HG02763 (cell line): ENCODE measurements at regions not wholly inside any gene's neighbourhood (a gene's known extent, or its start where the extent isn't known, plus 50 kb on each side); places are given as distances from the start of the nearest gene placed in this dataset.

Source experiments
- ATAC-seq: cut with Tn5 transposase; IDR thresholded peaks from one replicate; pipeline ENCODE4 v1.9.1; 2021; ENCODE audit warnings: mild to moderate bottlenecking, moderate library complexity; ENCODE audit not compliant: unreplicated experiment

DNA sequence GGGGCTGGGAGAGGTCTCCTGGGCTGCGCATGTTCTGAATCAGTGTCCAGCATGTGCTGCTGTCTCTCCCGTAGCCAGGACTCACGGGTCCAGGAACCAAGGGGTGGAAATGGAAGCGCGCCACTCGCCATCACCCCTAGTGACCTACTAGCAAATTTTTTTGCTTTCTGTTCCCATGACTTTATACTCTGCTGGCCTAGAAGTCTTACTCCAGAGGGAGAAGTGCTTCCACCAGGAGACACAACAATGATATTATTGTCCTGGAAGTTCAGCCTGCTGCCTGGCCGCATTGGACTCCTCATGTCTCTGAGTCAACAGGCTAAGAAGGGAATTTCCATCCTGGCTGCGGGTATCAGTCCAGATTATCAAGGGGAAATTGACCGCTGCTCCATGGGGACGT lies 729.7 kb downstream of the BRD1 start:
- ATAC-seq: no peak

- no peak for ATAC-seq
These were observed 730.3 kb downstream of the BRD1 start for GRCh38 chr22:49097171-49097925.

GRCh38 chr22:49096476-49096875 lies 731.2 kb downstream of the BRD1 start:
- no peak for ATAC-seq

DNA sequence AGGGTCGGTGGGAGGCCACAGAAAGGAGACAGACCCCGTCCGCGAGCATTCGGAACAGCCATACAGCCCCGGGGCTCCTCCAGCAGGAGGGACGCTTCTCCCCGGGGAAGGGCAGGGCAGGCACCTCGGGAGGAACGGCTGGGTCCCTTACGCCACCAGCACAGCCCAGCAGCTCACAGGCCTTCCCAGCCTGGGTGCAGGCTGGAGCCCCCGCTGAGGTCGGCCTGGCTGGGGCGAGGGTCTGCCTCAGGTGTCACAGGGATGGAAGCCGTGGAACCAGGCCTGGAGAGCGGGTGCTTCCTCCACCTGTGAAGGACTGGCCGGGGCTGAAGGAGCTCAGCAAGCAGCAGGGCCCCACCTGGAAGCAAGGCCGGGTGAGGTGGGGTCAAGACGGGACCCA lies 732.3 kb downstream of the BRD1 start:
- ATAC-seq: no peak

- ATAC-seq: no peak
These were observed 732.8 kb downstream of the BRD1 start for GRCh38 chr22:49094858-49095257.

DNA sequence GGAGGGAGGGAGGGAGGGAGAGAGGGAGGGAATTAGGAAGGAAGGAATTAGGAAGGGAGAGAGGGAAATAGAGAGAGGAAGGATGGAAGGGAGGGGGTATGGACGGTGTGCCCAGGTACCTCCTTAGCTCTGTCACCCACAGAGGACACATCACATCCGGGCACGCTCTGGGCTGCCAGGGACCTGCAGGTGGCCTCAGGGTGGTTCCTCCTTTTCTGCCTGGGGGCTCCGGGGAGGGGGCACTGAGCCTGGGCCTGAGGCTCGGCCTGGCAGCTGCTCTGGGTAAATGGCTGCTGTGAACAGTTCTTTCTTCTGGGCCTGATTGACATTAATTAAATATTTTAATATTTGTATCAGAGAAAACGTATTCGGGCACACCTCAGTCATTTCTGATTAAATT lies 733.5 kb downstream of the BRD1 start:
- ATAC-seq: no peak

DNA sequence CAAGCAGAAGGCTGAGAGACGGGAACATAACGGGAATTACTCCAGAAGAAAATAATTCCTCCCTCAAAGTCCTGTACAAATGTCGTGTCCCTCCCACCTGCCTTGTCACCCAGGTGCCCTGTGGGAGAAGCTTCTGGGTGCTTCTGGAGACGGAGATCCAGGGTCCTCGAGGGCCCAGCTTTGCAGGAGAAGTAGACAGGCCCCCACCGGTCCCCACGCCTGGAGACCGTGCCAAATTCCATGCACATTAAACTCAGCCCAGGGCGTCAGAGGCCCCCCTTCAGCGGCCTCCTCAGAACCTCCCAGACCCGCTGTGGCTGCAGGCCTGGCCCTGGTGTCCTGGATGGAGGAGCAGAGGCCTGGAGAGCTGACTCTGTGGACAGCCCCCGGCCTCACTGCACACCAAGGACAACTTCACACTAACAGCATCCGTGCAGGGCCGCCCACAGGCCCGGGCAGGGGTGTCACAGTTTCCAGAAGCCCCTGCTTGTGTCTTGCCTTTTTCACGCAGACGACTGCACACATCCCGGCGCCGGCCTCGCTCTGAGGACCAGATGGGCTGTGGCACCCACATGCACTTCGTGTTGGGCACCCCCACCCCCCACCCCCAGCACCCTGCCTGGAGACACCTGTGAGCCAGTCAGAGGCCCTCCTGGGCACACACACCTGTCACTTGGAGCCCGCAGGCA lies 734.3 kb downstream of the BRD1 start:
- no peak for ATAC-seq

GRCh38 chr22:49092716-49093115 lies 735.0 kb downstream of the BRD1 start:
- ATAC-seq: no peak

DNA sequence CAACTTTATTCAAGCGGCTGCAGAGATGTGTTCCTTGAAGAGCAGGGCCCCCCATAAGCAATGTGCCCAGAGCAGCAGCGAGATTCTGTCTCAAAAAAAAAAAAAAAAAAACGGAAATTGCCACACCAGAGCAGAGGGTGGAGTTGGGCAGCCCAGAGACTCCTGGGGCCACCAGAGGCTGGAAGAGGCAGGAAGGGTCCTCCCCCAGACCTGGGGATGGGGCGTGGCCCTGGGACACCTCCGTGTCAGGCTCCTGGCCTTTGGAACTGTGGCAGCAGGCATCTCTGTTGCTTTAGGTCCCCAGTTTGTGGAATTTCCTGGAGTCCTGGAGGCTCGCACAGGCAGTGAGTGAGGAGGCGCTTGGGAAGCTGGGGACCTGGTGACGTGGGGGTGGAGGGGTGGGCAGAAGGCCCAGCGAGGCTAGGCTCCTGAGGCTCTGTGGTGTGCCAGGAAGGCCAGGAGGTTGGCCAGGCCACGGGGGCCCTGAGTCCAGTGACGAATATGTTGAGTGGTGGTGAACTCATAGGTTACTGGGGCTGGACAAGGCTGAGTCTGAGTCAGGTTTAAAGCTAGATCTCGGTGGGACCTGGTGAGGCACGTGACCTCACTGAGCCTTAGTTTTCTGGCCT lies 735.6 kb downstream of the BRD1 start:
- no peak for ATAC-seq

GRCh38 chr22:49091451-49091850 lies 736.2 kb downstream of the BRD1 start:
- ATAC-seq: no peak

- no peak for ATAC-seq
These were observed 736.9 kb downstream of the BRD1 start for GRCh38 chr22:49090853-49091135.

- ATAC-seq: no peak
These were observed 737.4 kb downstream of the BRD1 start for GRCh38 chr22:49090061-49090852.

- no peak for ATAC-seq
These were observed 738.6 kb downstream of the BRD1 start for GRCh38 chr22:49088801-49089791.

DNA sequence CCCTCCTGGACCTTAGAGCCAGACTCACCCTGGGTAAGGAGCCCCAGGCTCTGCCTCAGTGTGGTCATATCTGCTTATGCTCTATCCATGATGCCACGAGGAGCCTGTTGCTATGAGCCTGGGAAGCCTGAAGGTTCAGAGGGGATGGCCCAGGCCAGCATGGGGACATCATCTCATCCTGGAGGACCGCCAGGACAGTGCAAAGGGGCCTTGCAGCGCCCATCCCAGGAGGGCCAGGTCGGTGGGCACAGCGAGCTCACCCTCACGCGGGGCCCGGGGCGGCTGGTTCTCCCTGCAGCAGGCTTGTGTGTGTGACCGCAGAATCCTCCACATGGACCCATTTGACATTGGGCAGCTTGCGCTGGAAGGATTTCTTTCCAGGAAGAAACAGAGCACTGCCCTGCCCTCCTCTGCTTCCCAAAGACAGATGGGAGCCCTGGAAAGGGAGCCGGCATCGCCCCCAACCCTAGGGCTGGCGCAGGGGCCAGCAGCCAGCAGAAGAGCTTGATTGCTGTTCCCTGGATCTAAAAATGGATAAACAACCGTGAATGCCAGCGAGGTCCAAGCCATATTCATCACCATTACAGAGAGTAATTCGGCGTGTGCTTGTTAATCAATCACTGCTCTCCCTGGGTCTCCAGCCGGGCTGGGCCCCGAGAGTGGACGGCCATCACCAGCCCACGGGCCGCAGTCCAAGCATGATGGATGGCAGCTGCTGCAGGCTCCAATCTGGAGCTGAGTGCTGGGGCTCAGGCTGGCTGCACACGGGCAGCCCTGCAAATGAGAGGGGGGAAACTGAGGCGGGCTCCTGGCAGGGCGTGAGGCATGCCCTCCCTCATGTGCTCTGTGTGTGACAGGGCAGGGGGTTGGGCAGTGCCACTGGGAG lies 739.7 kb downstream of the BRD1 start:
- ATAC-seq: no peak

- no peak for ATAC-seq
These were observed 740.5 kb downstream of the BRD1 start for GRCh38 chr22:49087198-49087597.

- ATAC-seq: no peak
These were observed 741.0 kb downstream of the BRD1 start for GRCh38 chr22:49086606-49087157.

GRCh38 chr22:49086181-49086580 lies 741.5 kb downstream of the BRD1 start:
- no peak for ATAC-seq

GRCh38 chr22:49084206-49084605 lies 743.5 kb downstream of the BRD1 start:
- no peak for ATAC-seq

GRCh38 chr22:49083607-49084006 lies 744.1 kb downstream of the BRD1 start:
- no peak for ATAC-seq
